ENCODE measurements at regions not wholly inside any gene's neighbourhood (a gene's known extent, or its start where the extent isn't known, plus 50 kb on each side); places are given as distances from the start of the nearest gene placed in this dataset.

DNA sequence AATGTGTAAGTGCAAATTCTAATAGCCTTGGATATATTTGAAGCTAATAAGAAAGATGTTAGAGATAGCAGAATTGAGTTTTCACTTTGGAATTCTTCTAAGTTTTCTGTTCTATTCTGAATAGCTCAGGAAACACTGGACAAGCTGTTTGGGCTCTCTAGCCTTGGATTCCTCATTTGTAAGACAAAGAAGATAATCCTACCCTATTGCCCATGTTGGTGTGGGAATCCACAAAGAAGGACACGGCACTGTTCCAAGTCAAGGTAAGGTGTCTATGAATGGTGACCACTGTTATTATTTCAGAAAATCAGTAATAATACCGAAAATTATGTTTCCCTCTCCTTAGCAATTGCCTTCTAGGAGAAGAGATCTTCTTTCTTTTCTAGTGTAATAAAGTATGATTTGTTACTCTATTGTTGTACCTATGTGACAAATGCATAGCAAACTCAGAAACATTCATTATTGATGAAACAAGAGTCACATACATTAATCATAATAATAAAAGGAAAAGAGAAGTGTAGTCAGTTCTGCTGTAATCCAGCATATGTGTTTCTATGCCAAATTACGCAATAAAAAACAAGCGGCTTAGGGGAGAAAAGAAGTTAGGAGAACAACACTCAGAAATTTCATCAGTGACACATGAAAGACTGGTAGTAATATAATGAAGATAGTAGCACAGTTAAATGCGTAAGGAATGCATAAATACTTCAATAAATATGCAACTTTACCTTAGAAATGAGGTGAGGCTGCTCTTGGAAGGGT is 1012.3 kb upstream of the PHF14 start:
- intact Hi-C loops (cut with micrococcal nuclease): no loop called here

DNA sequence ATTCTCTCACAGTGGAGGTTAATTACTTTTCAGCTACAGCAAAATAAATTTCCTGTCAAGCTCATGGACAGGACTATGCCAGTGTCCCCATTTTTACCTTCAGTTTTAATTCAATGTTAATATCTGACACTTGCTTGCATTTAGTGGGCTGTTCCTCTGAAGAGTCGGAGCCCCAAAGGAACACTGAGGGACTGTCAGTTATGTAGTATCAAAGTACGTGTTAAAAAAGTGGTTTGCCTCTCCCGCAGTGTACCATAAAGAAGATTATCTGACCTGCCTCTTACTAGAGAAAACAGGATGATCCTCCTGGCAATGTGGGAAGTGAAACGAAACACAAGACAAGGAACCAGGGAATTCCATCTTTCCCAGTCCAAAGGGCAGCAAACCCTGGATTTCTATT is 1010.9 kb upstream of the PHF14 start:
- intact Hi-C loops (cut with micrococcal nuclease): no loop called here

DNA sequence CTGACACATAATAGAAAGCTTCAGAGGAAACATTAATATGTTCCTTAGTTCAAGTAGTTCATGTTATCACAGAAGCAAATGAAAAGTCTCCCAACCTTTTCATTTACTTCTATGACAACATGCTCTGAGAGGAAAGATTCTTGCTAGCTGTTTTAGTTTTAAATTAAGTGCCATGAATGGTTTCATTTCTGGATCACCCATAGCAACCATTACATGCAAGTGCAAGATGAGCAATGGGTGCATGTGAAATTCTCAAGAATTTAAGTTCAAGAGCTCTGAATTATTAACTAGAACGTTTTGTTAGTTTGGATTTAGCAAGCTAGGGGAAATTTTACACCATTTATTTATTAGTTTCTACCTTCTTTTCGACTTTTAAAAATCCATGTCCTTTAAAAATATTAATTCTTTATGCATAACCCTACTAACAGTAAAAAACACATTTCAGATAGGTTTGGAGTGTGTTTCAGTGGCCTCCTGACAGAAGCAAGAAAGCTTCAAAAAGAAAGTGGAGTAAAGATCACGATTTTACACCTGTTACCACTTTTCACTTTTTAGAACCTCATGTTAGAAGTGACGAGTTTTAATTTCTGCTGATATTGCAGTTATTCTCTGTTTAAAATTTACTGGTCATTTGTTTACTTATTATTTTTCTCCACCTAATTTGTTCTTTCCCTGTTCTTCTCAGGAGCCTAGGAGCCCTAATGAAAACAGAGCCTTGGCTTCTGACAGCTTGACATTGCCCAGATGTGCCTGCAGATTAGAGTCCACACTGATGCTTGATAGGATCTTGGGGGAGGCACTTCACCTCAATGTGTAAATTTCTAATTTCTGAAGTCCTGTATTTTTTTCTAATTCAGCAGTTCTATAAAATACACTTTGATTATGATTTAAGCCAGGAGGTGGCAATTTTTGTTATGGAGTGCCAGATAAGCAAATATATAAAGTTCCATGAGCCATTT is 995.3 kb upstream of the PHF14 start:
- intact Hi-C loops (cut with micrococcal nuclease): no loop called here

DNA sequence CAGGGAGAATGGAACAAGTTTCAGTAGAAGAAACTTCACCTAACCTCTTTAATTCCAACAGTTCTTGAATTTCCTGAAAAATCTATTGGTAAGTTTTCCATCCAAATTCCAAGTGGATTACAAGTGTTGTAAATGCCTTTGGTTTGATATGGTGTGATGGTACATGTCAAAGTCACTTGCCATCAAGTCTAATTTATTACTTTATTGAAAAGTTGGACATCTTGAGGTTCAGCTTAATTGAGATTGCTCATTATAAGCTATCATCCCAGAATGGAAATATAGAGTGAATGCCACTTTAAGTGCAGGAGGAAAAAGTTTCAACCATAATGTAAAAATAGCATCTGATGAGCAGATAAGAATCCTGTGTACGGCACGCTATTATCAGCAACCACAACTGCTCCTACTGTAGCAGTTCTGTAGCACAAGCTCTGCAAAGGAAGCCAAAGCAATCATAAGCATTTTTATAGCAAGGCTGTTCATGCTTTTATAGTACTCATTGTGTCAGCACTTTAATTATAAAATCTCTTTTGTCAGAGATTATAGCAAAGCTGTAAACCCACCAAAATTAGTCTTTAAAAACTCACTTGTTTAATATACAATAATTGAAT is 991.8 kb upstream of the PHF14 start:
- intact Hi-C loops (cut with micrococcal nuclease): no loop called here

DNA sequence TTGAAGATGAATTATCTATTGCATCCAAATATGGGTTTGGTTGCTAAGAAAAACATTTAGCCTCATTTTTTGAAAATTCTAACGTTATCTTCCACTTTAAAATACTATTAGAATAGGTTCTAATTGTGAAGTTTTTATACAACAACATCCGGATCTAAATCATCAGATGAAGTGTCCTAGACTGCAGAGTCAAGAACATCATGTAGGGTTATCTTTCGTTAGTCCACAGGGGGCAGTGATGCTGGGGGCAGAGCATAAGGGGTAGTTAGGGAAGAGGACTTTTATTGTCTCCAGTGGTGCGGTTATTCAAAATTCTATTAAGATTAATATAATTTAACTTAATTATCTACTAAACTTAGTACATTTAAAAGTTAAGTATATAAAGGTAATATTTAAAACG is 990.6 kb upstream of the PHF14 start:
- intact Hi-C loops (cut with micrococcal nuclease): no loop called here

DNA sequence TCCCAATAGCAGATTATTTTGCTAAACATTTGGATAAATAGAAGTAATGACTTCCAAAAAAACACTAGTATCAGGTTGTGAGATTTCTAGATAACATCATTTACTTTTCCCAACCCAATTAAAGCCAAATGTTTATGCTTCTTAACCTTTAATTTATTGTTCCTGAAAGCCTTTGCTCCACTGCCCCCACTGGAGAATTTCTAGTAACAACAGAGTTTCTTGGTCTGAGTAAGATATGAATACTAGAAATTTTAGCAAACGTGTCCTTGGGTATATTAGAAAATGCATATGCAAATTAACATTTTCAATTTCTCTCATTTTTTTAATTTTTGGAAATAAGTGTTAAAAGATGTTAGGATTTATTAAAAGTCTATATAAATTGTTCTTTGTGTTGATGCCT is 958.0 kb upstream of the PHF14 start:
- intact Hi-C loops (cut with micrococcal nuclease): no loop called here

DNA sequence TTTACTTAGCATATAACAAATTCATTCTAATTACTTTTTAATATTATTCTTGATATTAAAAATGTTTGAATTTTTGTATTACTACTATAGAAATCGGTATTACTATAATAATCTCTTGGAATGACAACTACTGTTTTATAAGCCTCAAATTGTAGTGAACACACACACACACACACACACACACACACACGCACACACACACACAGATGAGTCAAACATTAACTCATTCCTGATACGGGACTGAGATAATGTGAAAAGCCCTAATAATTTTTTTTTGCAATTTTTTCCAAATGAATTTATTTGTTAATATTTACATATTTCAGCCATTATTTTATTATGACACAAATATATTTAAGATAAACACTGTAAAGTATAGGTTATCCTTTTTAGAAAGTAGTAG is 951.2 kb upstream of the PHF14 start:
- intact Hi-C loops (cut with micrococcal nuclease): no loop called here

DNA sequence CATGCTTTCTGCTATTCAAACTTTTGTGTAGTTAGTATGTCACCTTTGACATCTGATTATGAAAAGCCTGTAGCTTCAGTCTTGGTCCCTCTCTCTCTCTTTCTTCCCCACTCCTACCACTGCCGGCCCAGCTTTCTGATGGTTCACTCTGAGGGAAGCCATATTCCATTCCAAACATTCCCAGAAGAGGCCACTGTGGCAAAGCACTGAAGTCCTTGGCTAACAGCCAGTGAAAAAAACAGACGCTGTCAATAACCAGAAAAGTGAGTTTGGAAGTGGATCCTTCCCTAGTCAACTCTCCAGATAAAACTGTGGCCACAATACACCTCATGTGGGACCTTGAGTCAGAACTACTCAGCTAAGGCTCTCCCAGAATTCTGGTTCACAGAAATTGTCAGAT is 950.7 kb upstream of the PHF14 start:
- intact Hi-C loops (cut with micrococcal nuclease): no loop called here

DNA sequence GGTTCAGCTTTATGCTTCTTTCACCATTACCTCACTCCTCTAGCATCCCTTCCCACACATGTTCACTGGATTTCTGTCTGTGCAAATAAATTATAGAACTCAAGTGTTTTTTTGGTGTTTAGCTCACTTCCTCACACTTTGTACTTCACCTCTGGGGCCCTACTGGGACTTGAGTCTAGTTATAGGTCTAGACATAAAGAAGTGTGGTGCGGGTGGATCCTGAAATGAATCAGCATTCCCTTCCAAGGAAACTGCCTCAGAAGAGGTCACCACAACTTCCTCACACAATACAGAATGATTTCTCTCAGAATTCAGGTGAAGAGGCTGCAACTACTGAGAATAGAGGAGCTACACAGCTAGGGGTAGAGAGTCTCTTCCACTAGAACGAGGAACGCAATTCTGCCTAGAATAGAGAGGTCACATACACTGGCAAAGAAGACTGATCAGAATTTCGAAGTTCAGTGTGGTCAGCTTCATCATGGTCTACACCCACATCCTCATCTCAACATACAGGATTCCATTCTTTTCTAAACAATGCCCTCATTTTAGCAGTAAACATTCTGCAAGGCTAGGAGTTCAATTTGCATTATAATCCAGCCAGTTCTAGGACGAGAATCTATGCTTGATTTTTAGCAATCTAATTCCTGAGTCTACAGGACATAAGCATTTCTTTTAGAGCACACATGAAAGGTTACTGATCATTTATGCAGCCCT is 938.7 kb upstream of the PHF14 start:
- intact Hi-C loops (cut with micrococcal nuclease): no loop called here

DNA sequence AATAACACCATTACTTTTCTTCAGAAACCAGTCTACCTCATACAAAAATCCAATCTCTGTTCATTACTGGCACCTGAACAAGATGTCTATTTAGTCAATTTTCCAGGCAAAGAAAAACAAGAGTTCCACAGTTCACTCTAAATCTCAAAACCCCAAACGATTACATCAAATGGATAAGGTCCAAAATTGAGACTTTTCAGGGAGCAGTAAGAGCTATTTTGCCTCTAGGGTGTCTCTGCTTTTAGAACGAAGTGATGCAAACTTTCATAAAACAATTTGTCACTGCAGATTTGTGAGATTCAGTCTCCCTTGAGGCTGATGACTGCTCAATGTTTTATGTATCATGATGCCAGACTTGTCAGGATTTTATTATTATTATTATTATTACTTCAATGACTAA is 937.0 kb upstream of the PHF14 start:
- intact Hi-C loops (cut with micrococcal nuclease): no loop called here

DNA sequence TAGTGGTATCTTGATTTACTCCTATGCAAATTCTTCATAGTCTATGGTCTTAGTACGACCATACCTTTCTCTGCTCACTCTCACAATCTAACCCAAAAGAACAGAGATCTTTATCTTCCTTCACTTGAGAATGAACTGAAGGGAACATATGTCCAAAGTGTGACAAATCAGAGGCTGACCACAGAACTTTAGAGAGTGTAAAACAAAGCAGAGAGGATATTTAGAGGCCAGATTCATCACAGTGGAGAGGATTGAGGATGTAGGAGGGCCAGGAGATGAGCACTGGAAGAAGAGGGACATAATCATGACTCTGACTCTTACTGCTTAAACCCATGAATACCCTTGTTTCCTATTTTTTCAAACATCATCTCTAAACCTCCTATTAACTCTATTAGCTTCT is 935.3 kb upstream of the PHF14 start:
- intact Hi-C loops (cut with micrococcal nuclease): no loop called here

DNA sequence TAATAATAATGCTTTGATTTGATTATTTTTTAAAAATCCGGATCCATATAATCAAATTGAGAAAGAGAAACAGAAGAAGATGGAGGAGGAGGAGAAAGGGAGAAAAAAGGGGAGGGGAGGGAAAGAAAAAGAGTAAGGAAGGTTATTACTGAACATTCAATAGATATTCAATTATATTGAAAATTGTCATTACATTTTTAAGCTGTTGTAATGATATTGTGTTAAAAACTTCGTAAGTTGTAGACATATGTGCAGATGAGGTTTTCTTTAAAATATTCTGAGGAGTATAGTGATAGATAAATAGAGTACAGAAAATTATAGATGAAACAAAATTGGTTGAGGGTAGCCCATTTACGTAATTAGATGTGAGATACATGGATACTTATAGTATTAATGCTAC is 933.0 kb upstream of the PHF14 start:
- intact Hi-C loops (cut with micrococcal nuclease): no loop called here

DNA sequence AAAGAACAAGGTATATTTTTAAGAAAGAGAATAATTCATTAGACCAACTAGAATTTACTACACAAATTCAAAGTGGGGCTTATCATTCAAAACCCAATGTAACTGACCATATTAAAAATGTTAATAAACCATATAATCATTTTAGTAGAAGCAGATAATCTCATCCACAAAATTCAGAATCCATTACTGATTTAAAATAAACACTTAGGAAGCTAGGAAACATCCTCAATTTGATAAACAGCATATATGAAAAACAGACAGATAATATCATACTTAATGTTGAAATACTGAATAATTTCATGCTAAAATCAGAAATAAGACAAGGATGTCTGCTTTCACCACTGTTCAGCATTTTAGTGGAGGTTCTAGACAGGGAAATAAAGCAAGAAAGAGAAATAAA is 902.8 kb upstream of the PHF14 start:
- intact Hi-C loops (cut with micrococcal nuclease): no loop called here

DNA sequence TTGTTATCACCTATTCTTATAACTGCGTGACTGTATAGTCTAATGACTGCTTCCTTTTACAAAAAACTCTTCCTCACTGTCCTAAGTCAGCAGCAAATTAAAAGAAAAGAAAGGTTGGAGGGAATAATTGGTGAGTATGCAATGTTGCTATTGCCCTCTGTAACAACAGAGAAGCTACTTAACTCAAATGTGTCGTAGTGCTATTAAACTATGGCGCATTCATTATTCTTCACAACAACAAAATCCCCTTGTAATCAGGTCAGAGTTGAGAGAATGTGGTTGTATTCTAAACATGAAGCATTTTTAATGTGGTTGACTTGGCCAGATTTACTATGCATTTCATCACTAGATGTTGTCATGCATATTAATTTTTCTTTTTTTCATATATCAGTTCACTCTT is 897.8 kb upstream of the PHF14 start:
- intact Hi-C loops (cut with micrococcal nuclease): no loop called here

DNA sequence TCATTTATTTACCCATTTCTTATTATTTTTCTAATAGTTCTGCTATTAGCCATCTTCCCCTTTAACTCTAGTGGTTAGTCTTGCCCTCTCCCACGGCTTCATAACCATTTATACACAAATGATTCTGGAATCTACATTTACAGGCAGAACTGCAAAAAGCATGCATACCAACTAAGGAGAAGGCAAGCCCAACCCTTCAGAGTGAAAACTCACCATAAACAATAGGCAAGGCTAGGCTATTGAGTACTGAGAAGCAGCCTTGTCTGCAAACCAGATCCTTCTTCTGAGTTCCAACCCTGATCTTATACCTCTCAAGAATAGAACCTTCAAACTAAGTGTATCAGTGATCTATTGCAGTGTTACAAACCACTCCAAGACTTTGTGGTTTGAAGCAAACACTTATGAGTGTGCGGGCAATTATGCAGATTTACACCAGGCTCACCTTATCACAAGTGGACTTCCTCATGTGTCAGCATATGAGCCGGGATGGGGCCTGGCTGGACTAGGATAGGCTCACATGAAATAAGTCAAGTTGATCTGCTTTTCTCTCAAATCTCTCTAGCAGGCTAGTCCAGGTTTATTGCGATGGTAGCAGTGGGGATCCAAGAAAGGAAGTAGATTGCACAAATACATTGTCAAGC is 896.9 kb upstream of the PHF14 start:
- intact Hi-C loops (cut with micrococcal nuclease): no loop called here

DNA sequence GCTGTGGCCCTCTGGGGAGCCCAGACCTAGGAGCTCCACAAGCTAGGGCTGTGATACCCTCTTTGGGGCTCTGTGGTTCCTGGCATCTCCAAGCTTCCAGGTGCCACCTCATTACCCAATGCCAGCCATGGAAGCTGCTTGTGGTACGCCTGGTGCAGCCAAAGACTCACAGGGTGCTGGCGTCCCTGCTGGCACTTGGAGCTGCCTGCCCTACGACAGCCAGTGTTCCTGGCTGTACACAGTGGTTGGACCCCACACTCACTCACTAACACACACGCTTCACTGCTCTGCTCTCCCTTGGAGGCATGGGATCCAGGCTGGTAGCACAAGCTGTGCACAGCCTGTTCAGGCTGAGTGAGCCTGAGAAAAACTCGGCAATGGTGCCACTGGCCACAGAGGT is 894.1 kb upstream of the PHF14 start:
- intact Hi-C loops (cut with micrococcal nuclease): no loop called here

DNA sequence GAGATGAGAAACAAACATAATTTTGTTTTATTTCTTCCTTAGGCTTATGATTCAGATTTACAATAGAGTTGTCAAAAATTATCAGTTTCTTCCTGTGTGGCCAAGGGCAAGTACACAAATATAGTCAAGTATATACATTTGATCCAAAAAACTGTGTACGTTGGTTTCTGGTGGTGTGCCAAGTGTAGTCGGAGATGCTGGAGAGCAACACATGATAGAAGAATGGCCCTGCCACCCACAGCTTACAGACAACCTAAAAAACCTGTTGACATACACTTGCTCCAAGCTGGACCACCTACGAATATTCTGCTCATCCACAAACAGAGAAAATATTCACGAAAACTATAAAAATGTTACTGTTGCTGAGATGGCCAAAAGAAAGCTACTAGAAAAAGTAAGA is 890.8 kb upstream of the PHF14 start:
- intact Hi-C loops (cut with micrococcal nuclease): no loop called here

DNA sequence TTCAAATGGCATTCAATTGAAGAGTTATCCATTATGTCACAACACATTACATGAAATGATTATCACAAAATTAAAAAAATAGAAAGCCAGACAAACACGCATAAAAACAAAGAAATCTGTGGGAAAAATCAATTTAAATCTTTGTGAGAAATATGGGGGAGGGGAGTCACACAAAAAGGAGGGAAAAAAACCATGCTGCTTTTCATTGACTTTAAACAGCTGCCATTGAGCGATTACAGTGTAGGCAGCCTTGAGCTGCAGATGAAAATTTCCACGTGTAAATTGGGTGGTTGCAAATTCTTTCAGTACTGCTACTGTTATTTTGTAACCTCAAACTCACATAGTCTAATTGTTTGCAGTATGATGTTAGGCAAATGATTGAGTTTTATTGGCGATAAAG is 889.9 kb upstream of the PHF14 start:
- intact Hi-C loops (cut with micrococcal nuclease): no loop called here

DNA sequence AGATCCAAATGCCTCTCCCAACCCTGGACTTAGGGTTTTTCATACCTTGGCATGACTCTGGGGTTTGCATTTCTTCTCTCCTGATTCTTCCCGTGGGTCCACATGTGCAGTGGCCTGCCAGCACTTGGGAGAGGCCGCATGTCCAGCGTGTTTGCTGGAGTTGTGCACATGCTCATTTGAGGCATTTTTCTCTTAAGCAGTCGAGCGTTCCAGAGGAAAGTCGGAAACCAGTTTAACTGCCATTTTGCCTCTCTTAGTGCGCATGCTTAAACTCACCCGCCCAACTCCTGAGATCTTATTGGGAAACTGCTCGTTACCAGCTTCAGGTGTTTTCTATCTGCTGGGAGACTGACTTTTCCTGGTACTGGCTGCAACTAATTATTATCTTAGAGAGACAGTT is 888.4 kb upstream of the PHF14 start:
- intact Hi-C loops (cut with micrococcal nuclease): no loop called here

DNA sequence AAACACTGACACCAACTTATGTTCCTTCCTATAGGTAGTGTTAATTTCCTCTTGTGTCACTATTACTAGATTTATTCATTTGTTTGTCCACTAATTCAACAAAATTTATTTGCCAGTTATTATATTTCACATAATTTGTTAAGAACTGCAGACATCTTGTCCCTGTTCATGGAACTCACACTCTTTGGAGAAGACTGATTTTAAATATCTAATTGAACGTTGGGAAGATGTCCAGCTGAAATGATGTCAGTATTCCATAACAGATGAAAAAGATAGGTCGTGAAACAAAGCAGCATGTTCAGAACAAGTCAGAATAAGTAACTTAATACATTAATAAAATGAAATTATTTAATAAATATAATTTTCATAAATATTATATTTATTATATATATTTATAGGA is 873.1 kb upstream of the PHF14 start:
- intact Hi-C loops (cut with micrococcal nuclease): no loop called here

DNA sequence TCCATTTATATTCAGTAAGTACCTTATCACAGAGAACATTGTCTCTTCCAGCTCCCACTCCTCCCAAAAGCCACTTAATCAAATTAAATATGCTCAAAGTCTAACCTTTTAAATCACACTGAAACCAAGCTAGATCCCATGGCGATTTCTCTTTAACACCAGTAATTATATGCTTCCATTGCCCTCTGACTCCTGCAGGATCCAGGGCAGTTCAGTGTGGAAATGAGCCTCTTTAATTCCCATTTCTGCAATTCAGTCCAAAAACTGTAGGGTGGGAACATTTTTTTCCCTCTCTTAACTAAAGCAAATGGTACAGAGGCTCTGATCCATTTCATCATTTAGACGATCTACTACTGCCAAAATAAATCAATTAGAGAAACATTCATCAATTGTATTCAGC is 872.3 kb upstream of the PHF14 start:
- intact Hi-C loops (cut with micrococcal nuclease): no loop called here

Measured in T-helper 2 cell treated with Interferon-gamma antibody and Interleukin-4, amounts not matched to agents 100 ng/mL and 5 ng/mL, for 36 hours (primary cell).